H1 (cell line): ENCODE measurements at regions not wholly inside any gene's neighbourhood (a gene's known extent, or its start where the extent isn't known, plus 50 kb on each side); places are given as distances from the start of the nearest gene placed in this dataset.

ENCODE experiments used
- CTCF ChIA-PET: fragments of 300-600 bp; sonication (Branson Sonifier 250); formaldehyde crosslinking; loops from one replicate; lab custom pipeline; 2021; ENCODE audit not compliant: partially characterized antibody; lab: Charles Lee
- POLR2A ChIA-PET: fragments of 300-600 bp; sonication (Branson Sonifier 250); formaldehyde crosslinking; loops from one replicate; lab custom pipeline; 2021; ENCODE audit warnings: inconsistent platforms; ENCODE audit not compliant: partially characterized antibody; lab: Charles Lee
- DNase-seq, 2 experiments: peaks; one replicate each; pipeline versions ENCODE4 v3.0.0 to v3.0.0-alpha.2; 2010 to 2022; ENCODE audit warnings: low spot score in 2 of 2, low read depth in 1 of 2, mixed read lengths in 1 of 2
- FAIRE-seq: peaks from 2 replicates; lab custom pipeline; 2011; peaks lifted over from hg19 to GRCh38; lab: Jason Lieb, UNC
- H2AFZ ChIP-seq: 2 replicates; pipeline ENCODE4 v1.8.1; 2012; ENCODE audit warnings: low read length, inconsistent platforms
- H2AK5ac ChIP-seq: 2 replicates; pipeline ENCODE4 v1.6.1; 2013; ENCODE audit warnings: low read depth, low read length
- H2BK120ac ChIP-seq: replicated peaks from 2 replicates; pipeline ENCODE3; 2013; ENCODE audit warnings: low read depth, low read length, inconsistent platforms
- H2BK12ac ChIP-seq: 2 replicates; pipeline ENCODE4 v1.6.1; 2013; ENCODE audit warnings: low read depth, low read length
- H2BK15ac ChIP-seq: 2 replicates; pipeline ENCODE4 v1.6.1; 2013; ENCODE audit warnings: low read length
- H2BK20ac ChIP-seq: 2 replicates; pipeline ENCODE4 v1.6.1; 2013; ENCODE audit warnings: low read length
- H2BK5ac ChIP-seq: 2 replicates; pipeline ENCODE4 v1.6.1; 2013; ENCODE audit warnings: low read depth, low read length
- H3K14ac ChIP-seq: 2 replicates; pipeline ENCODE4 v1.6.1; 2013; ENCODE audit warnings: inconsistent platforms; ENCODE audit not compliant: insufficient read length
- H3K18ac ChIP-seq: 2 replicates; pipeline ENCODE4 v1.6.1; 2013; ENCODE audit warnings: low read length; ENCODE audit errors: extremely low read depth
- H3K23ac ChIP-seq: 2 replicates; pipeline ENCODE4 v1.6.1; 2013; ENCODE audit warnings: inconsistent platforms; ENCODE audit not compliant: insufficient read length
- H3K23me2 ChIP-seq: 2 replicates; pipeline ENCODE4 v1.6.1; 2013; ENCODE audit warnings: low read depth, low read length
- H3K27ac ChIP-seq: 2 replicates; pipeline ENCODE4 v1.6.1; 2011; ENCODE audit warnings: low read depth, low read length, inconsistent platforms
- H3K27me3 ChIP-seq, 4 experiments: replicated peaks in 1 of 4; 1 replicate in 1 of 4; 2 replicates in 3 of 4; pipeline versions ENCODE4 v1.6.1 to v1.8.1; 2011 to 2013; ENCODE audit warnings: low read length in 3 of 4, mild to moderate bottlenecking in 3 of 4, inconsistent platforms in 2 of 4, mixed read lengths in 2 of 4, moderate library complexity in 1 of 4; ENCODE audit not compliant: control insufficient read depth in 3 of 4, insufficient read depth in 3 of 4; ENCODE audit errors: extremely low read depth in 1 of 4
- H3K36me3 ChIP-seq, 4 experiments: 2 replicates each; pipeline versions ENCODE4 v1.6.1 to v1.8.1; 2011 to 2013; ENCODE audit warnings: mild to moderate bottlenecking in 4 of 4, low read length in 3 of 4, moderate library complexity in 2 of 4, control low read depth in 1 of 4, inconsistent platforms in 1 of 4; ENCODE audit not compliant: insufficient read depth in 4 of 4, control insufficient read depth in 2 of 4
- H3K4ac ChIP-seq: replicated peaks from 2 replicates; pipeline ENCODE3; 2013; ENCODE audit warnings: low read length, low read depth, mixed read lengths, inconsistent platforms; ENCODE audit not compliant: insufficient read length
- H3K4me1 ChIP-seq, 4 experiments: replicated peaks in 1 of 4; 1 replicate in 1 of 4; 2 replicates in 3 of 4; pipeline versions ENCODE4 v1.6.1 to v1.8.1; 2011 to 2013; ENCODE audit warnings: low read length in 3 of 4, inconsistent platforms in 2 of 4, mixed read lengths in 1 of 4; ENCODE audit not compliant: insufficient read depth in 4 of 4, control insufficient read depth in 3 of 4
- H3K4me2 ChIP-seq, 2 experiments: 2 replicates each; pipeline versions ENCODE4 v1.6.1 to v1.8.1; 2011 to 2013; ENCODE audit warnings: low read depth in 2 of 2, low read length in 2 of 2, control low read depth in 1 of 2, inconsistent platforms in 1 of 2, mild to moderate bottlenecking in 1 of 2; ENCODE audit not compliant: insufficient read depth in 1 of 2
- H3K4me3 ChIP-seq, 4 experiments: fragments of 200-600, 300-600 bp in 1 of 4; sonication (generic), shearing (Covaris generic), sonication (Bioruptor Twin) in 1 of 4; 2 replicates each; pipeline versions ENCODE4 v1.5.1 to v1.8.1; 2011 to 2016; ENCODE audit warnings: low read length in 4 of 4, low read depth in 3 of 4, control low read depth in 2 of 4, inconsistent platforms in 2 of 4, mild to moderate bottlenecking in 2 of 4, mixed read lengths in 1 of 4, moderate library complexity in 1 of 4; ENCODE audit not compliant: insufficient read depth in 2 of 4; ENCODE audit errors: extremely low read depth in 1 of 4
- H3K56ac ChIP-seq: replicated peaks from 2 replicates; pipeline ENCODE3; 2013; ENCODE audit warnings: low read depth, mild to moderate bottlenecking, mixed read lengths, low read length, inconsistent platforms; ENCODE audit not compliant: insufficient read length
- H3K79me1 ChIP-seq: 2 replicates; pipeline ENCODE4 v1.6.1; 2013; ENCODE audit warnings: low read depth, low read length, control low read depth
- H3K79me2 ChIP-seq, 2 experiments: 2 replicates each; pipeline versions ENCODE4 v1.6.1 to v1.8.1; 2012 to 2013; ENCODE audit warnings: low read length in 2 of 2, mild to moderate bottlenecking in 2 of 2, inconsistent platforms in 1 of 2; ENCODE audit not compliant: insufficient read depth in 2 of 2, control insufficient read depth in 1 of 2
- H3K9ac ChIP-seq, 4 experiments: replicated peaks in 1 of 4; 1 replicate in 1 of 4; 2 replicates in 3 of 4; pipeline versions ENCODE4 v1.6.1 to v1.8.1; 2011 to 2013; ENCODE audit warnings: low read depth in 3 of 4, low read length in 3 of 4, control low read depth in 2 of 4, mild to moderate bottlenecking in 2 of 4, moderate library complexity in 2 of 4, inconsistent platforms in 1 of 4; ENCODE audit errors: extremely low read depth in 1 of 4
- H3K9me3 ChIP-seq, 2 experiments: 2 replicates each; pipeline versions ENCODE4 v1.6.1 to v1.8.1; 2012 to 2013; ENCODE audit warnings: mild to moderate bottlenecking in 2 of 2, moderate library complexity in 2 of 2, control low read depth in 1 of 2, inconsistent platforms in 1 of 2, low read depth in 1 of 2, low read length in 1 of 2, mixed read lengths in 1 of 2; ENCODE audit not compliant: insufficient read depth in 2 of 2
- H4K20me1 ChIP-seq, 2 experiments: replicated peaks in 1 of 2; 2 replicates each; pipeline versions ENCODE3 to v1.8.1; 2011 to 2013; ENCODE audit warnings: inconsistent platforms in 2 of 2, low read length in 2 of 2, mild to moderate bottlenecking in 1 of 2; ENCODE audit not compliant: insufficient read depth in 2 of 2, control insufficient read depth in 1 of 2
- H4K5ac ChIP-seq: 2 replicates; pipeline ENCODE4 v1.6.1; 2013; ENCODE audit warnings: low read length, low read depth, mixed read lengths, inconsistent platforms; ENCODE audit not compliant: insufficient read length
- H4K8ac ChIP-seq: 2 replicates; pipeline ENCODE4 v1.8.0; 2013; ENCODE audit warnings: mild to moderate bottlenecking, moderate library complexity, low read length, inconsistent platforms; ENCODE audit not compliant: insufficient read depth; ENCODE audit errors: extremely low read depth
- H4K91ac ChIP-seq: replicated peaks from 2 replicates; pipeline ENCODE3; 2013; ENCODE audit warnings: low read length, mixed read lengths, inconsistent platforms; ENCODE audit not compliant: insufficient read length
- CTCF ChIP-seq, 3 experiments: IDR thresholded peaks; 1 replicate in 2 of 3; 2 replicates in 1 of 3; pipeline versions ENCODE4 v1.5.1 to v1.6.1; 2011; ENCODE audit warnings: low read length in 3 of 3, mild to moderate bottlenecking in 3 of 3, inconsistent platforms in 2 of 3, low read depth in 1 of 3, moderate library complexity in 1 of 3; ENCODE audit not compliant: insufficient read depth in 1 of 3; ENCODE audit errors: control extremely low read depth in 1 of 3
- MAFK ChIP-seq: IDR thresholded peaks from 2 replicates; pipeline ENCODE4 v1.6.1; 2012; ENCODE audit warnings: low read depth, mild to moderate bottlenecking, improper control_type of control experiment, low read length
- RFX5 ChIP-seq: IDR thresholded peaks from 2 replicates; pipeline ENCODE4 v1.6.1; 2011; ENCODE audit warnings: low read depth, low read length, improper control_type of control experiment, borderline replicate concordance
- SP4 ChIP-seq: IDR thresholded peaks from 2 replicates; pipeline ENCODE4 v1.6.1; 2012; ENCODE audit warnings: low read length, inconsistent platforms
- TEAD4 ChIP-seq: IDR thresholded peaks from 2 replicates; pipeline ENCODE4 v1.6.1; 2012; ENCODE audit warnings: low read depth, low read length, inconsistent platforms, mixed read lengths
- WGBS, 2 experiments: shearing (Covaris generic) in 1 of 2; methylation state at CpG; one replicate each; pipeline versions ENCODE4 v1.1.6 to v1.1.7; 2013 to 2015; ENCODE audit warnings: low lambda C conversion rate in 2 of 2, mixed read lengths in 2 of 2, inconsistent platforms in 1 of 2, low coverage in 1 of 2, missing lambda C conversion rate in 1 of 2; ENCODE audit not compliant: insufficient replicate concordance in 2 of 2, insufficient coverage in 1 of 2, insufficient read length in 1 of 2; ENCODE audit errors: extremely low coverage in 1 of 2, missing lambda C conversion rate in 1 of 2; 5-methylcytosine and 5-hydroxymethylcytosine counted together

GRCh38 chr5:72013766-72014624 lies 93.3 kb upstream of the MAP1B start:
- Histone ChIP-seq H3K18ac (no peak overlapping the region), H3K36me3 (no peaks in the 10 kb centered on the region), H4K8ac (no peak overlapping the region), H3K23ac (no peak overlapping the region), H3K9me3 (no peaks in the 10 kb centered on the region), H3K23me2 (no peaks in the 10 kb centered on the region), H2AK5ac (no peak overlapping the region), H2BK12ac (no peak overlapping the region; the same call in 1 of the 2 replicates), H3K4ac (no peak overlapping the region), H4K91ac (no peak overlapping the region), H3K79me1 (no peaks in the 10 kb centered on the region), H3K56ac (no peak overlapping the region), H3K4me1 (peaks cover 0 to 11% (median 4%) of the 10 kb centered on the region in 4 experiments; a peak in 4 of 7 replicates), H2BK120ac (no peak overlapping the region), H4K20me1 (no peaks in the 10 kb centered on the region), H2AFZ (peak overlapping the region; percentile 83; the same call in 1 of the 2 replicates), H3K4me2 (no peak overlapping the region), H2BK15ac (no peak overlapping the region), H2BK5ac (no peak overlapping the region), H3K4me3 (no peak overlapping the region), H3K14ac (no peak overlapping the region), H3K27ac (no peak overlapping the region), H4K5ac (no peak overlapping the region), H3K27me3 (no peaks in the 10 kb centered on the region), H3K9ac (0 out of 7 replicates have a peak overlapping the region, but pooled peaks of 1 of the 4 experiments have one; percentile 24), H3K79me2 (no peaks in the 10 kb centered on the region), H2BK20ac (no peak overlapping the region)
- no peak for FAIRE-seq
- ChIA-PET CTCF (interaction anchor here (1.0 to 1.1 kb wide), 2 partner anchors 17 to 48 kb away, joined by 3 to 4 read pairs; no protein-coding TSS in a partner anchor), POLR2A (interaction anchor here (0.8 to 1.1 kb wide), 2 partner anchors 12 to 306 kb away, joined by 3 read pairs; partner anchors contain the start of genes MRPS27 and PTCD2)
- TF ChIP-seq RFX5 (peak; percentile 70; the same call in 1 of the 2 replicates), MAFK (no peak), SP4 (no peak), TEAD4 (no peak), CTCF (IDR thresholded peaks at IDR 0.05; ENCODE audit: control extremely low read depth in 1 of 3, insufficient read depth in 1 of 3, low read depth in 1 of 3, low read length in 3 of 3) (no peak)
- DNase-seq = no peak
- WGBS, 2 experiments = 75% methylated on average over 10 of the region's 10 CpGs; no CpG with 5 or more reads in 1 of the 2 experiments
